ENCODE measurements at regions not wholly inside any gene's neighbourhood (a gene's known extent, or its start where the extent isn't known, plus 50 kb on each side); places are given as distances from the start of the nearest gene placed in this dataset.

- DNase-seq (ENCODE audit: low read depth in 2 of 2): no peak
Observed at GRCh38 chr3:176969066-176969465, 228.2 kb downstream of the TBL1XR1 start.

- DNase-seq (ENCODE audit: low read depth in 2 of 2): no peak
Observed at GRCh38 chr3:176968631-176969030, 228.7 kb downstream of the TBL1XR1 start.

GRCh38 chr3:176967522-176967921 lies 229.8 kb downstream of the TBL1XR1 start:
- DNase-seq (ENCODE audit: low read depth in 2 of 2): no peak

- DNase-seq (ENCODE audit: low read depth in 2 of 2): no peak
Observed at GRCh38 chr3:176964661-176965060, 232.6 kb downstream of the TBL1XR1 start.

- no peak for DNase-seq (ENCODE audit: low read depth in 2 of 2)
Observed at GRCh38 chr3:176961916-176962315, 235.4 kb downstream of the TBL1XR1 start.

- no peak for DNase-seq (ENCODE audit: low read depth in 2 of 2)
Observed at GRCh38 chr3:176959867-176960266, 237.4 kb downstream of the TBL1XR1 start.

- no peak for DNase-seq (ENCODE audit: low read depth in 2 of 2)
Observed at GRCh38 chr3:176958560-176958959, 238.7 kb downstream of the TBL1XR1 start.

GRCh38 chr3:176954517-176954916 lies 242.8 kb downstream of the TBL1XR1 start:
- no peak for DNase-seq (ENCODE audit: low read depth in 2 of 2)

- DNase-seq (ENCODE audit: low read depth in 2 of 2): no peak
Observed at GRCh38 chr3:176953106-176954060, 243.9 kb downstream of the TBL1XR1 start.

- DNase-seq (ENCODE audit: low read depth in 2 of 2): no peak
Observed at GRCh38 chr3:176951586-176952292, 245.5 kb downstream of the TBL1XR1 start.

GRCh38 chr3:176951144-176951543 lies 246.1 kb downstream of the TBL1XR1 start:
- DNase-seq (ENCODE audit: low read depth in 2 of 2): no peak

GRCh38 chr3:176950743-176951142 lies 246.5 kb downstream of the TBL1XR1 start:
- no peak for DNase-seq (ENCODE audit: low read depth in 2 of 2)

GRCh38 chr3:176948151-176948550 lies 249.1 kb downstream of the TBL1XR1 start:
- no peak for DNase-seq (ENCODE audit: low read depth in 2 of 2)

GRCh38 chr3:176946202-176946601 lies 251.1 kb downstream of the TBL1XR1 start:
- no peak for DNase-seq (ENCODE audit: low read depth in 2 of 2)

GRCh38 chr3:176942305-176942704 lies 255.0 kb downstream of the TBL1XR1 start:
- DNase-seq (ENCODE audit: low read depth in 2 of 2): no peak

GRCh38 chr3:176941689-176942088 lies 255.6 kb downstream of the TBL1XR1 start:
- DNase-seq (ENCODE audit: low read depth in 2 of 2): no peak

- peak in 1 of 2 donors; percentile 2 for DNase-seq (ENCODE audit: low read depth in 2 of 2)
Observed at GRCh38 chr3:176939022-176939817, 258.1 kb downstream of the TBL1XR1 start.

GRCh38 chr3:176937994-176938393 lies 259.3 kb downstream of the TBL1XR1 start:
- no peak for DNase-seq (ENCODE audit: low read depth in 2 of 2)

GRCh38 chr3:176937541-176937940 lies 259.7 kb downstream of the TBL1XR1 start:
- no peak for DNase-seq (ENCODE audit: low read depth in 2 of 2)

GRCh38 chr3:176935194-176935888 lies 261.9 kb downstream of the TBL1XR1 start:
- no peak for DNase-seq (ENCODE audit: low read depth in 2 of 2)

GRCh38 chr3:176934698-176935097 lies 262.6 kb downstream of the TBL1XR1 start:
- DNase-seq (ENCODE audit: low read depth in 2 of 2): no peak

Data from stimulated activated CD8-positive, alpha-beta memory T cell treated with anti-CD3 and anti-CD28 coated beads, Interleukin-7, amount 100 ng/mL, for 1 hour (primary cell).